SK-N-SH (cell line): ENCODE measurements at regions not wholly inside any gene's neighbourhood (a gene's known extent, or its start where the extent isn't known, plus 50 kb on each side); places are given as distances from the start of the nearest gene placed in this dataset.

Source experiments
- CHD2 ChIP-seq: fragments of 150-350 bp; IDR thresholded peaks from 2 replicates; pipeline ENCODE4 v1.6.1; 2018; ENCODE audit warnings: low read length; ENCODE audit not compliant: partially characterized antibody
- CTCF ChIP-seq: fragments of 200-600 bp; sonication (generic); IDR thresholded peaks from 2 replicates; pipeline ENCODE4 v1.6.1; 2017; ENCODE audit warnings: antibody characterized with exemption, mild to moderate bottlenecking, moderate library complexity
- EP300 ChIP-seq, 2 experiments: IDR thresholded peaks; 2 replicates each; pipeline versions ENCODE4 v1.4.0 to v1.6.1; 2012; ENCODE audit warnings: borderline replicate concordance in 1 of 2, low read depth in 1 of 2, low read length in 1 of 2
- GATA2 ChIP-seq: sonication (generic); formaldehyde crosslinking; IDR thresholded peaks from 2 replicates; pipeline ENCODE4 v1.5.0; 2020; ENCODE audit warnings: mild to moderate bottlenecking, missing genetic modification reagents
- MEF2A ChIP-seq: IDR thresholded peaks from 2 replicates; pipeline ENCODE4 v1.4.0; 2012; ENCODE audit warnings: low read depth, borderline replicate concordance
- MXI1 ChIP-seq: IDR thresholded peaks from 2 replicates; pipeline ENCODE4 v1.6.1; 2012; ENCODE audit warnings: mild to moderate bottlenecking, low read depth, low read length, improper control_type of control experiment
- RAD21 ChIP-seq: IDR thresholded peaks from 2 replicates; pipeline ENCODE4 v1.6.1; 2012; ENCODE audit warnings: mild to moderate bottlenecking, low read length
- SMC3 ChIP-seq: IDR thresholded peaks from 2 replicates; pipeline ENCODE4 v1.6.1; 2012; ENCODE audit warnings: low read depth, low read length, improper control_type of control experiment
- TCF12 ChIP-seq: IDR thresholded peaks from 2 replicates; pipeline ENCODE4 v1.4.0; 2012
- YY1 ChIP-seq: IDR thresholded peaks from 2 replicates; pipeline ENCODE4 v1.4.0; 2012; ENCODE audit warnings: low read depth, mild to moderate bottlenecking
- TF ChIP-seq, protein P1 (sequence below): fragments of 150-350 bp; IDR thresholded peaks from 2 replicates; pipeline ENCODE4 v1.6.1; 2017; ENCODE audit warnings: antibody characterized with exemption, low read length, low read depth, borderline replicate concordance

GRCh38 chr14:83163016-83163415 lies 1629.4 kb upstream of the SEL1L start:
- TF ChIP-seq CTCF, result no peak
- no peak for TF ChIP-seq RAD21
- no peak for TF ChIP-seq MXI1
- TF ChIP-seq EP300 (IDR thresholded peaks at IDR 0.05; ENCODE audit: borderline replicate concordance in 1 of 2, low read depth in 1 of 2, low read length in 1 of 2), result no peak
- TF ChIP-seq, protein P1, sequence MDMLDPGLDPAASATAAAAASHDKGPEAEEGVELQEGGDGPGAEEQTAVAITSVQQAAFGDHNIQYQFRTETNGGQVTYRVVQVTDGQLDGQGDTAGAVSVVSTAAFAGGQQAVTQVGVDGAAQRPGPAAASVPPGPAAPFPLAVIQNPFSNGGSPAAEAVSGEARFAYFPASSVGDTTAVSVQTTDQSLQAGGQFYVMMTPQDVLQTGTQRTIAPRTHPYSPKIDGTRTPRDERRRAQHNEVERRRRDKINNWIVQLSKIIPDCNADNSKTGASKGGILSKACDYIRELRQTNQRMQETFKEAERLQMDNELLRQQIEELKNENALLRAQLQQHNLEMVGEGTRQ, result no peak
- TF ChIP-seq YY1, result no peak
- no peak for TF ChIP-seq SMC3
- TF ChIP-seq CHD2, result no peak
- TF ChIP-seq MEF2A, result no peak
- no peak for TF ChIP-seq GATA2 (CRISPR knock-in tag)
- no peak for TF ChIP-seq TCF12
